NCI-H748 treated with DMSO at 0.1 percent for 48 hours (cell line): ENCODE measurements at regions not wholly inside any gene's neighbourhood (a gene's known extent, or its start where the extent isn't known, plus 50 kb on each side); places are given as distances from the start of the nearest gene placed in this dataset.

Source experiments
- DNase-seq: peaks from one replicate; lab custom pipeline; 2025; lab: John Stamatoyannopoulos, UW

DNA sequence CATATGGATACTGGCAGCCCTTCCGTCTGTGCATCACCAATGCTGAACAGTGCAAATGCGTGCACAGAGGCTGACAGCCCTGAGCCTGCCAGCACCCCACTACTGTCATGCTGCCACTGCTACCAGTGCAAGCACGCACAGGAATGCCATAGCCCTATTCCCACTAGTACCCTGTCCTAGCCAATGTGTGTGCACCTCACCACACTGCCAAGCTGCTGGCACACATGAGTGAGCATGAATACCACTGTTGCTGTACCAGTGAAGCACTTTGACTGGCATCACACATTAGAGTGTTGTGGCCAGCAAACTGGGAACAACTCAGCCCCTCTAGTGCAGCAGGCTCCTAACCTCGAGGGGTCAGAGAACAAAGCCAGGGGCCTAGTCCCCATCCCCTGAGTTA is 102.9 kb upstream of the PCDH10 start:
- DNase-seq, result no peak

DNA sequence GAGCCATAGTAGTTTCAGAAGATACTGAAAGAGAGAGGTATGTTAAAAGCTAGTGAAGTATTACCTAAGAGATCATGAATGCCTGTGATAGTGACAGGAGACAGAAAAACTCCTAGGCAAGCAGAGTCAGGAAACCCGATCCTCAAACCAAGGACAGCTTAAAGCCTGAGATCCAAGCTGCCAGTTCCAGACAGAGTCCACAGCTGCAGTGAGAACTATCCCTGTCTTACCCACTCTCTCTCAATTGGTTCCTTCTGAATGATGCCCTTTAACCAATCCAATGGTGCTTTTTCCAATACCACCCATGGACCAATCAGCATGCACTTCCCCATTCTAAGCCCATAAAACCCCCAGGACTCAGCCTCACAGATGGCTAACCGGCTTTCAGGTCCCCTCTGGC is 90.4 kb upstream of the PCDH10 start:
- no peak for DNase-seq

- DNase-seq, result no peak
Observed at GRCh38 chr4:133059117-133059516, 90.0 kb upstream of the PCDH10 start.

DNA sequence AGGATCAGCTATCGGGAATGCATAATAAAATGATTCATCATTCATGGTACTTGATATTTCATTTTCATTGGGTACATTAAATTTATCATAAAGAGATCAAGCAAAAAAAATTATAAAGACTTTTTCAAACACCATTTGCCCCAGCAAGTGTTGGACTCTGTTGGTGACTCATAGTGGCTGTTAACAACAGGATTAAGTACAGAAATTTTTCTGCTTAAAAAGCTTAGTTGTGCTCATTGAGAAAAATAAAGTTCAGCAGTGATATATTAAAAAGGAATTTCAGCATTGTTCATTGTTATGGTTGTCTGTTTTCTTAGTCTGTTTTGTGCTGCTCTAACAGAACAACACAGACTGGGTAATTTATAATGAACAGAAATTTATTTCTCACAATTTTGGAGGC is 86.2 kb upstream of the PCDH10 start:
- no peak for DNase-seq

- no peak for DNase-seq
Observed at GRCh38 chr4:133068083-133068482, 81.0 kb upstream of the PCDH10 start.

DNA sequence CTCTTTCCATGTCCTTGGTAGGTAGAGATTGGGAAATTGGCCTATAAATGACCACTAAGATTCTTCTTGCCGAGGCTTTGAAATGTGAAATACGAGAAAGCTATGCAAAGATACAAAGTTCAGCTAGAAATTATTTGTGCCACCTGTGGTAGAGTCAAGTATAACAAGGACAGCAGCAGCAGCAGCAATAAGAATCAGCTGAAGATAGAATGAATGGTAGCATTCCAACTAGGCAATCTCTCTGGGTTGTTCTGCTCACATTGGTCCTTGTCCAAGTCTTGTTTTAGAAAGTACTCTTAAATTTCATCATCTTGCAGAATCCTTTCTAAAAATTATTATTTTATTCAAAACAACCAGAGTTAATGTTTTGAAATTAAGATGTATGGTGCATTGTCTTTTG is 67.8 kb upstream of the PCDH10 start:
- DNase-seq, result no peak

DNA sequence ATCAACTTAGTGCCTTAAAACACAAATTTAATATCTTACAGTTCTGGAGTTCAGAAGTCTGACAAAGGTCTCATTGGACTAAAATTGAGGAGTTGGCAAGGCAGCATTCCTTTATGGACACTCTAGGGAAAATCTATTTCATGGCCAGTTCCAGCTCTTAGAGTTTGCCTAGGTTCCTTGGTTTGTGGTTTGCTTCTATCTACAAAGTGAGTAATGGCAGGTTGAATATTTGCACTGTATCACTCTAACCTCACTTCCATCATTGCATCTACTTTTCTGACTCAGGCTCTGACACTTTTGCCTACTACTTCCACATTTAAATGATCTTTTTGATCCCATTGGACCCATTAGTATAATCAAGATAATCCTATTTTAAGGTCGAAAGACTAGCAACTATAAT is 64.7 kb upstream of the PCDH10 start:
- no peak for DNase-seq

GRCh38 chr4:133095591-133095990 is 53.5 kb upstream of the PCDH10 start:
- no peak for DNase-seq

DNA sequence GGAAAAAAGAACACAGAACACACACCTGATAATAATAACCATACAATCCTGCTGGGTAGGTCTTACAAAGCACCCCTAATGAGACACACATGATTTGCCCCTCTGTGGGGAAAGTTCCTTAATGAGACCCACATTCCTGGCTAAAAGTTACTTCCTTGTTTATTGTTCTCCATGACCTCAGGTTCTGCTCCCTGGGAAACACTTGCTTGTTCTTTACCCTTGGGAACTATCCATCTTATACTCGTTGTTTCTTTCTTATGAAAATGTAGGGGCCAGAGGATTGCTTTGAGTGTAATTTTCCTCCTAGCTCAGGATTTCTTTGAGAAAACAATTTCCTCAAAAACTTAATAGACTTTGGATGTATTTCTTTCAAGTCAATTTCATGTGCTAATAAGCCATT is 52.1 kb upstream of the PCDH10 start:
- DNase-seq, result no peak
